Lower leg skin (tissue), 4 donors: ENCODE measurements at regions not wholly inside any gene's neighbourhood (a gene's known extent, or its start where the extent isn't known, plus 50 kb on each side); places are given as distances from the start of the nearest gene placed in this dataset.
"Not testable (repeated sequence)": the region's sequence is repeated elsewhere in the genome, so short reads cannot be mapped to it uniquely, and the experiment has no call there.

Experiments
- DNase-seq, 2 donors: peaks; one replicate each; pipeline ENCODE4 v3.0.0-alpha.2; 2019; ENCODE audit warnings: low spot score in 2 of 2
- H3K4me3 ChIP-seq: fragments of 200-600 bp; sonication (generic); 2 replicates; pipeline ENCODE4 v1.5.1; 2017; ENCODE audit warnings: mild to moderate bottlenecking, low read depth; ENCODE audit not compliant: poor library complexity, severe bottlenecking
- POLR2A ChIP-seq, 2 donors: fragments of 450-650 bp; IDR thresholded peaks; one replicate each; pipeline ENCODE4 v1.6.1; 2016 to 2017; ENCODE audit warnings: antibody characterized with exemption in 2 of 2, mild to moderate bottlenecking in 1 of 2, moderate library complexity in 1 of 2
- WGBS, 2 donors: methylation state at CpG; one replicate each; pipeline ENCODE4 v1.1.5; 2018; 5-methylcytosine and 5-hydroxymethylcytosine counted together
- intact Hi-C: fragments of 100-400 bp; cut with DNase I; formaldehyde crosslinking; loops from one replicate; pipeline ENCODE4 v1.15.0; 2023; ENCODE audit warnings: low total_unique reads
- TF ChIP-seq, protein P1 (sequence below), 3 donors: fragments of 450-650 bp; IDR thresholded peaks; one replicate each; pipeline ENCODE4 v1.5.1; 2016; ENCODE audit warnings: antibody characterized with exemption in 3 of 3, mild to moderate bottlenecking in 3 of 3, moderate library complexity in 2 of 3

DNA sequence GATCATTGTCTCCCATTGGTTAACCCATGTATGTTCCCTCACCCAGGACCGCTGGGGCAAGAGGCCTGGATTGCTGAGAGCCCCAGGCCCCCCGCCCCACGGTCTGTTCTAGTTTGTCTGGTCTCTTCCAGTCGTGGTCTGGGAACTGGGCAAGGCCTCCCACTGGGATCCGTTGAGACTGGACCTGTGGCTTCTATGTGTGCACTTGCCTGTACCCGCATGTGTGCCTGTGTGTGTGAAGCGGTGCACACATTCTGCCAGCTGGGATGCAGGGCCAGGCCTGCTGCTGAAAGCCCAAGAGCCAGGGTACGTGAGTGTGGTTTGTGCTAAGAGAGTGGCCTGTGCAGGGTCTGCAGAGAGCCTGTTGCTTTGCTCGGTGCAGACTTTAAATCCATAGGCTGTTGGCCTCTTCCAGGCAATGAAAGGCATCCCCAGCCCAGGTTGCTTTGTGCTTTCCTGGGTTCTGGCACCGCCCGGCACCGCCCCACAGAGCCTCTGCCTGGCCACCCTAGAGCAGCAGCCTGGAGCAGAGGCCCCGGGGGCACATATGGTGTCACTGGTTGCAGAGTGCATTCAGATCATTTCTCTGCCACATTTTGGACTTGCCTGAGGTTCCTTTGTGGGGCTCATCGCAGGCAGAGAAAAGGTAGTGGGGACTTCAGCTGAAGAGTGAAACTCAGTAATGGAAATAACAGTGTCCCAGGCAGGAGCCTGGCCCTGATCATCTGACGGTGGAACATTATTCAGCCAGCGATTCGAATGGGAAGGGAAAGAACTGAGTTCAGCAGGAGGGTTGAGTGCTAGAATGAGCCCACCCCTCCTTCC lies 215.5 kb downstream of the GLRX3 start:
- intact Hi-C loops = no loop called here
- H3K4me3 ChIP-seq = no peak overlapping the region
- DNase-seq = peak in 1 of 2 donors; percentile 79
- 80 to 85% methylated on average over 17 of the region's 17 CpGs for WGBS, 2 donors
- no peak for TF ChIP-seq POLR2A (IDR thresholded peaks at IDR 0.05)
- TF ChIP-seq, protein P1, sequence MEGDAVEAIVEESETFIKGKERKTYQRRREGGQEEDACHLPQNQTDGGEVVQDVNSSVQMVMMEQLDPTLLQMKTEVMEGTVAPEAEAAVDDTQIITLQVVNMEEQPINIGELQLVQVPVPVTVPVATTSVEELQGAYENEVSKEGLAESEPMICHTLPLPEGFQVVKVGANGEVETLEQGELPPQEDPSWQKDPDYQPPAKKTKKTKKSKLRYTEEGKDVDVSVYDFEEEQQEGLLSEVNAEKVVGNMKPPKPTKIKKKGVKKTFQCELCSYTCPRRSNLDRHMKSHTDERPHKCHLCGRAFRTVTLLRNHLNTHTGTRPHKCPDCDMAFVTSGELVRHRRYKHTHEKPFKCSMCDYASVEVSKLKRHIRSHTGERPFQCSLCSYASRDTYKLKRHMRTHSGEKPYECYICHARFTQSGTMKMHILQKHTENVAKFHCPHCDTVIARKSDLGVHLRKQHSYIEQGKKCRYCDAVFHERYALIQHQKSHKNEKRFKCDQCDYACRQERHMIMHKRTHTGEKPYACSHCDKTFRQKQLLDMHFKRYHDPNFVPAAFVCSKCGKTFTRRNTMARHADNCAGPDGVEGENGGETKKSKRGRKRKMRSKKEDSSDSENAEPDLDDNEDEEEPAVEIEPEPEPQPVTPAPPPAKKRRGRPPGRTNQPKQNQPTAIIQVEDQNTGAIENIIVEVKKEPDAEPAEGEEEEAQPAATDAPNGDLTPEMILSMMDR (IDR thresholded peaks at IDR 0.05) = no peak

DNA sequence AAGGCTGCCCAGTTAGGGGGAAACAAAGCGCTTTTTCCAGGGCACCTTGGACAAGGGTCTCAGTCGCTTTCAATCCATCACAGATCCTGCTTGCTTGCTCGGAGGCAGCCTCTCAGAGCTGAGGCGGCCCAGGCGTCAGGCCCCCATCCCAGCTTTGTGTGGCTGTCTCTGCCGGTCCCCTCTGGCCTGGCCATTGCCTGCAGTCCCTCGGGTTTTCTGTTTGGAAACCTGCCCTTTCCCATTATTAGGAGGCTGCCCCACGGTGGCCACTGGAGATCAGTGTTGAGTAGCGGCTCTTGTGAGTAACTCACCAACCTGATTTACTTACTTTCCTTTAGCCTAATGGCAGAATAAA lies 216.1 kb downstream of the GLRX3 start:
- DNase-seq = peak in 1 of 2 donors; percentile 77
- 68 to 69% methylated on average over 9 of the region's 9 CpGs for WGBS, 2 donors
- TF ChIP-seq POLR2A (IDR thresholded peaks at IDR 0.05) = no peak
- TF ChIP-seq, protein P1 (IDR thresholded peaks at IDR 0.05) = no peak
- intact Hi-C loops = no loop called here
- H3K4me3 ChIP-seq = no peak overlapping the region

DNA sequence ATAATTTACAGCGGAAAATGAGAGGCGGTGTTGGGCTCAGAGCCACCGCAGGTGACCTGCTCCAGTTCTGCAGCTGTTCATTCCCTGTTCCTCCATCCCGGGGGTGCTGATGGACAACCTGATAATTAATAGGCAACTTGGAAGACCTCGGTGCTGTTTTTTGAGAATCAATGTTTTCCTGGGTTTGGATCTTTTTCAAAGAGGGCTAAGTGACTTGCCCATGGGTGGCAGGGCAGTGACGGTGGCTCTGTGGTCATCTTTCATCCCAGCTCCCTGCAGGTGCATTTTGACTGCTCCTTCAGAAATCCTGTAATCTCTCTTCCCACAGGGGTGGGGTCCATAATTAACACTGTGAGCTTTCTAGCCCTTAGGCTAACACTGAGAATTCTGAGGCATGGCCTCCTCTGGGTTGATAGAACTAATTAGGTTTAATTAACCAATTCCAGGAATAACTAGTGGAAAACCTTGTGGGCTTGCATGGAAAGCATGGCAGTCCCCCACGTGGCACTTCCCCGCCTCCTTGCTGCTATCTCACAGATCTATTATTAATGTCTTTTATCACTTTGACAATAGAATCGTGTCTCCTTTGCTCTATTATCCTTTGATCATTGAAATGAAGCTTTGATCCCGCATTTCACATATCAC lies 217.9 kb downstream of the GLRX3 start:
- intact Hi-C loops = no loop called here
- DNase-seq = no peak
- H3K4me3 ChIP-seq = no peak overlapping the region
- TF ChIP-seq, protein P1 (IDR thresholded peaks at IDR 0.05) = no peak
- TF ChIP-seq POLR2A (IDR thresholded peaks at IDR 0.05) = no peak
- WGBS, 2 donors = 59 to 61% methylated on average over 10 of the region's 10 CpGs

DNA sequence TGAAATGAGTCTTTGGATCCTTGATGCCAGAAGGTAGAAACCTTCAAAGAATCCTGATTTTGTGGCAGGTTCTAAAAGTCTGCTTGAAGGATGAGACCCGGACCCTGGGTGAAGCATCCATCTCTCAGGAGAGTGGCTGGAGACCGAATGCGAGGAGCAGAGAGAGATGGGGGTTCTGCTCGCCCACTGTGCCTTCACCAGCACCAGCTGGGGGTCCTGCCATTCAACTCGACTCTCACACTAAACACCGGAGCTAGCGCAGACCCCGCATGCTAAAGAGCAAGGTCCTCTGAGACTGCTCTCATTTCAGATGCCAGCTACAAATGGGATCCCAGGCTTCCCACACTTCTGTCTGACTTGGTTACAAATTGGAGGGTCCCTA lies 218.4 kb downstream of the GLRX3 start:
- 71 to 88% methylated on average over 8 of the region's 8 CpGs for WGBS, 2 donors
- TF ChIP-seq, protein P1 (IDR thresholded peaks at IDR 0.05) = no peak
- no peak for TF ChIP-seq POLR2A (IDR thresholded peaks at IDR 0.05)
- H3K4me3 ChIP-seq = no peak overlapping the region
- intact Hi-C loops = no loop called here
- peak in 1 of 2 donors; percentile 57 for DNase-seq

DNA sequence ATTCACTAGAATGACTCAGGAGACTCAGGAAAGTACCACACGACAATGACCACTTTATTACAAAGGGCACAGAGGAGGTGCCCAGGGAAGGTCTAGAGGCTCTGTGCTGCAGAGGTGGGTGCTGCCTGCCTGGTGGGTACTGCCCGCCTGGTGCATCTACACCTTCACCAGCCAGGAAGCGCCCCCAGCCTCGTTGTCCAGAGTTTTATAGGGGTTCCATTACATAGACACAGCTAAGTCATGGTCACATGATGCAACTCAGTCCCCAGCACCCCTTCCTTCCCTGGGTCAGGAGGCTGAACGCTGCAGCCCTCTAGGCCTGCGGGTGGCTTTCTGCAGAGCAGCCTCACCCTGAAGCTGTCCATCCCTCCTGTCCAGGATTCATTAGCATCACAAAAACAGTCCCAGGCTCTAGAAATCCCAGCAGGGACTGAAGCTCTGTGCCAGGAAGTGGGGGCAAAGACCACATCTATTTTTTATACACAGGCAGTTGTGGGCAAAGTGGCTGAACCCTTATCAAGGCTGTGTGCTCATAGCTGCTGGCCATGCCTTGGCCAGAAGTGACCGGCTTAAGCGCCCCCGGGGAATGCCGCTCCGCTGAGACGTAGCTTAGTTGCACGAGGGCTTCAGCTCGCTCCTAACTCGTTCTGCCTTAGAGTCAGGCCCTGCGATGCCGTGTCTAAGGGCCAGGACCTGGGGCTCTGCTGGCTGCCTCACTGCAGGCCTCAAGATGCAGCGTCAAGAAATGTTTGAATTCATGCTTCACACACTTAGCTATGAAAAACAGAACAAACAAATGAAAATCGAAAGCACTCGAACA lies 219.0 kb downstream of the GLRX3 start:
- intact Hi-C loops = no loop called here
- no peak overlapping the region for H3K4me3 ChIP-seq
- DNase-seq = peak in 1 of 2 donors; percentile 64
- 83 to 84% methylated on average over 18 to 20 of the region's 20 CpGs for WGBS, 2 donors
- no peak for TF ChIP-seq POLR2A (IDR thresholded peaks at IDR 0.05)
- TF ChIP-seq, protein P1 (IDR thresholded peaks at IDR 0.05) = no peak

DNA sequence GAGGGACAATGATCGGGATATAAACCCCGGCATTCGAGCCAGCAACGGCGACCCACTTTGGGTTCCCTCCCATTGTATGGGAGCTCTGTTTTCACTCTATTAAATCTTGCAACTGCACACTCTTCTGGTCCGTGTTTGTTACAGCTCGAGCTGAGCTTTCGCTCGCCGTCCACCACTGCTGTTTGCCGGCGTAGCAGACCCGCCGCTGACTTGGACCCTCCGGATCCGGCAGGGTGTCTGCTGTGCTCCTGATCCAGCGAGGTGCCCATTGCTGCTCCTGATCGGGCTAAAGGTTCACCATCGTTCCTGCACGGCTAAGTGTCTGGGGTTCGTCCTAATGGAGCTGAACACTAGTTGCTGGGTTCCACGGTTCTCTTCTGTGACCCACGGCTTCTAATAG lies 220.2 kb downstream of the GLRX3 start:
- H3K4me3 ChIP-seq, intact Hi-C loops: not testable (repeated sequence)
- DNase-seq = peak in 1 of 2 donors; percentile 54
- 85 to 89% methylated on average over 23 of the region's 23 CpGs for WGBS, 2 donors
